Keratinocyte (primary cell): ENCODE measurements at regions not wholly inside any gene's neighbourhood (a gene's known extent, or its start where the extent isn't known, plus 50 kb on each side); places are given as distances from the start of the nearest gene placed in this dataset.
"Not testable (repeated sequence)": the region's sequence is repeated elsewhere in the genome, so short reads cannot be mapped to it uniquely, and the experiment has no call there.

Experiments
- DNase-seq: peaks from one replicate; pipeline ENCODE4 v3.0.0-alpha.2; 2011; ENCODE audit warnings: low read depth, missing footprints, low spot score
- FAIRE-seq: peaks from 2 replicates; lab custom pipeline; 2011; peaks lifted over from hg19 to GRCh38; lab: Jason Lieb, UNC
- H2AFZ ChIP-seq: 2 replicates; pipeline ENCODE4 v1.6.0; 2012; ENCODE audit warnings: low read length, control low read depth, inconsistent platforms; ENCODE audit not compliant: control insufficient read depth
- H3K27ac ChIP-seq: 2 replicates; pipeline ENCODE4 v1.5.1; 2011; ENCODE audit warnings: low read length; ENCODE audit not compliant: control insufficient read depth, insufficient read depth
- H3K27me3 ChIP-seq: 3 replicates; pipeline ENCODE4 v1.6.0; 2011; ENCODE audit warnings: low read length; ENCODE audit not compliant: control insufficient read depth, insufficient read depth; ENCODE audit errors: extremely low read depth
- H3K36me3 ChIP-seq, 2 experiments: 2 replicates in 1 of 2; 3 replicates in 1 of 2; pipeline ENCODE4 v1.5.1; 2011; ENCODE audit warnings: low read length in 2 of 2, mild to moderate bottlenecking in 1 of 2; ENCODE audit not compliant: control insufficient read depth in 2 of 2, insufficient read depth in 2 of 2; ENCODE audit errors: extremely low read depth in 1 of 2
- H3K4me1 ChIP-seq: 3 replicates; pipeline ENCODE4 v1.5.1; 2011; ENCODE audit warnings: low read length; ENCODE audit not compliant: control insufficient read depth, insufficient read depth; ENCODE audit errors: extremely low read depth
- H3K4me2 ChIP-seq: 3 replicates; pipeline ENCODE4 v1.6.0; 2011; ENCODE audit warnings: low read depth, low read length; ENCODE audit not compliant: control insufficient read depth, insufficient read depth; ENCODE audit errors: extremely low read depth
- H3K4me3 ChIP-seq, 3 experiments: fragments of 200-600 bp in 1 of 3; sonication (generic) in 1 of 3; 2 replicates in 2 of 3; 3 replicates in 1 of 3; pipeline ENCODE4 v1.5.1; 2011 to 2016; ENCODE audit warnings: low read length in 3 of 3, mild to moderate bottlenecking in 3 of 3, control low read depth in 2 of 3, inconsistent platforms in 1 of 3, low read depth in 1 of 3, mixed read lengths in 1 of 3, mixed run types in 1 of 3, moderate library complexity in 1 of 3; ENCODE audit not compliant: control insufficient read depth in 2 of 3, insufficient read depth in 2 of 3; ENCODE audit errors: extremely low read depth in 1 of 3
- H3K79me2 ChIP-seq: 2 replicates; pipeline ENCODE4 v1.6.0; 2012; ENCODE audit warnings: low read length; ENCODE audit not compliant: control insufficient read depth, insufficient read depth
- H3K9ac ChIP-seq: 3 replicates; pipeline ENCODE4 v1.6.0; 2011; ENCODE audit warnings: low read length; ENCODE audit not compliant: control insufficient read depth, insufficient read depth; ENCODE audit errors: extremely low read depth
- H3K9me1 ChIP-seq: 3 replicates; pipeline ENCODE4 v1.6.0; 2011; ENCODE audit warnings: low read length; ENCODE audit not compliant: control insufficient read depth, insufficient read depth; ENCODE audit errors: extremely low read depth
- H3K9me3 ChIP-seq: 2 replicates; pipeline ENCODE4 v1.5.1; 2012; ENCODE audit warnings: low read depth, low read length; ENCODE audit not compliant: control insufficient read depth
- H4K20me1 ChIP-seq: 3 replicates; pipeline ENCODE4 v1.6.0; 2011; ENCODE audit warnings: low read length; ENCODE audit not compliant: control insufficient read depth, insufficient read depth; ENCODE audit errors: extremely low read depth
- CTCF ChIP-seq, 3 experiments: IDR thresholded peaks in 1 of 3; conservative IDR thresholded peaks in 1 of 3; optimal IDR thresholded peaks in 1 of 3; 2 replicates in 2 of 3; 3 replicates in 1 of 3; pipeline versions ENCODE3 to v1.5.1; 2011; ENCODE audit warnings: low read length in 3 of 3, mild to moderate bottlenecking in 3 of 3, moderate library complexity in 2 of 3, control low read depth in 1 of 3, inconsistent platforms in 1 of 3; ENCODE audit not compliant: insufficient read depth in 2 of 3; ENCODE audit errors: extremely low read depth in 1 of 3
- EZH2 ChIP-seq: IDR thresholded peaks from one replicate; pipeline ENCODE4 v1.6.1; 2012; ENCODE audit warnings: inconsistent platforms, mild to moderate bottlenecking, low read length, moderate library complexity
- dilution Hi-C: fragments of 300-500 bp; cut with MboI; formaldehyde crosslinking; loops from one replicate; pipeline ENCODE4 v1.7.0; 2020; ENCODE audit warnings: low sequenced_read_pairs; ENCODE audit not compliant: extremely low pct_ligation_motif_present

DNA sequence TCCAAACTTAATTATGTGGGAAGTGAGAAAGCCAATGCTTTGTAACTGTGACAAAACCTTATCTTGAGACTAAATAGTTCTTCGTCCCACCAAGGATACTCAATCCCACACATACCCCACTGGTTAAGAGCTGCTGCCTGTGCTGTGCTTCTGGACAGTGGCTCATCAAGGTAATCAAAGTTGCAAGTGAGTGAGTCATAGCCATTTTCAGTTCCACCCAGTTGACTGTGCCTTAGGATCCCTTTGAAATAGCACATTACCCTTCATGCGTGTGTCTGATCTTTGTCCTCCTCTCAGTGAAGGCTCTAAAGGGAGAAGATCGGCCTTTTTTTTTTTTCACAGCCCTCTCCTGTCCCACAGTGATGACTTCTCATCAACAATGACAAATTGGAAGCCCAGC, 706.0 kb upstream of the AUTS2 start:
- Histone ChIP-seq H3K9me3 (no peaks in the 10 kb centered on the region), H3K36me3 (no peaks in the 10 kb centered on the region), H2AFZ (no peak overlapping the region), H3K9ac (no peak overlapping the region), H3K27me3 (no peaks in the 10 kb centered on the region), H3K9me1 (no peaks in the 10 kb centered on the region), H4K20me1 (no peaks in the 10 kb centered on the region), H3K4me3 (no peak overlapping the region), H3K79me2 (no peaks in the 10 kb centered on the region), H3K4me2 (no peak overlapping the region), H3K27ac (no peak overlapping the region), H3K4me1 (no peaks in the 10 kb centered on the region)
- DNase-seq (no peak), FAIRE-seq (no peak)
- dilution Hi-C loops: no loop called here
- TF ChIP-seq CTCF (optimal IDR thresholded peaks at IDR 0.05 in 1 of 3, IDR thresholded peaks at IDR 0.05 in 1 of 3, conservative IDR thresholded peaks at IDR 0.05 in 1 of 3; ENCODE audit: extremely low read depth in 1 of 3, insufficient read depth in 2 of 3, low read length in 3 of 3): no peak
- no peak for TF ChIP-seq EZH2

DNA sequence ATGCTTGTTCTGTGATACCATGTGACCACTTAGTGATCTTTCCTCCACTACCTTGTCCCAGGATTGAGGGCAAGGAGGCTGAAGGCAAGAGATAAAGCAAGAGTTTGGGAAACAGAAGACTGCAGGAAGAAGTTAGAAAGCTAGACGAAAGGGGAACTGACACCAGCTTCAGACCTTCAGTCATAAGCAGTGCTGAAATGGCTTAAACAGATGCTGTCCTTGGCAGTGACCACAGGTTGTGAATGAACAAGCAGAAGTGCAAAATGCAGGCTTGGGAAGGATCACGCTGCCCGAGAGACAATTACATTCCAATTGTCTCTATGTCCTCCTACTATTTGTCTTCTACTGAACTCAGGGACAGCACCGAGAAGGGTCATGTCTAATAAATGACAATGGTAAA, 704.9 kb upstream of the AUTS2 start:
- FAIRE-seq (no peak), DNase-seq (no peak)
- Histone ChIP-seq H3K79me2 (no peaks in the 10 kb centered on the region), H3K27ac (no peak overlapping the region), H3K4me1 (no peaks in the 10 kb centered on the region), H2AFZ (no peak overlapping the region), H3K9ac (no peak overlapping the region), H3K9me1 (no peaks in the 10 kb centered on the region), H3K4me3 (no peak overlapping the region), H3K4me2 (no peak overlapping the region), H3K9me3 (no peaks in the 10 kb centered on the region), H3K36me3 (no peaks in the 10 kb centered on the region), H4K20me1 (no peaks in the 10 kb centered on the region), H3K27me3 (no peaks in the 10 kb centered on the region)
- TF ChIP-seq EZH2 (no peak), CTCF (optimal IDR thresholded peaks at IDR 0.05 in 1 of 3, IDR thresholded peaks at IDR 0.05 in 1 of 3, conservative IDR thresholded peaks at IDR 0.05 in 1 of 3; ENCODE audit: extremely low read depth in 1 of 3, insufficient read depth in 2 of 3, low read length in 3 of 3) (no peak)
- dilution Hi-C loops: no loop called here

- H3K79me2 ChIP-seq, H3K36me3 ChIP-seq, FAIRE-seq, H2AFZ ChIP-seq, H3K4me2 ChIP-seq, H3K9me1 ChIP-seq, dilution Hi-C loops, H3K9me3 ChIP-seq, H3K4me1 ChIP-seq, H3K27me3 ChIP-seq, DNase-seq, H4K20me1 ChIP-seq, H3K4me3 ChIP-seq, H3K9ac ChIP-seq, H3K27ac ChIP-seq: not testable (repeated sequence)
These were observed 699.1 kb upstream of the AUTS2 start for GRCh38 chr7:68899156-68899555.
